Left ventricle myocardium superior (tissue), 1 donor: ENCODE measurements at regions not wholly inside any gene's neighbourhood (a gene's known extent, or its start where the extent isn't known, plus 50 kb on each side); places are given as distances from the start of the nearest gene placed in this dataset.
"Not testable (repeated sequence)": the region's sequence is repeated elsewhere in the genome, so short reads cannot be mapped to it uniquely, and the experiment has no call there.

ENCODE experiments used
- ATAC-seq: fragments of 200-7000 bp; cut with Tn5 transposase; one replicate; pipeline ENCODE4 v1.9.1; 2020; ENCODE audit warnings: mild to moderate bottlenecking, moderate library complexity
- DNase-seq: peaks from one replicate; pipeline ENCODE4 v3.0.0-alpha.2; 2020
- intact Hi-C: fragments of 100-400 bp; cut with micrococcal nuclease; formaldehyde crosslinking; loops from one replicate; pipeline ENCODE4 v1.11.0; 2022
- donor health status: DM: no; HTN: yes; CAD: no; lungs with severe emphysema.

GRCh38 chr4:72948080-72948479 is 121.4 kb downstream of the COX18 start:
- intact Hi-C loops: no loop called here
- ATAC-seq: no peak
- DNase-seq: no peak

DNA sequence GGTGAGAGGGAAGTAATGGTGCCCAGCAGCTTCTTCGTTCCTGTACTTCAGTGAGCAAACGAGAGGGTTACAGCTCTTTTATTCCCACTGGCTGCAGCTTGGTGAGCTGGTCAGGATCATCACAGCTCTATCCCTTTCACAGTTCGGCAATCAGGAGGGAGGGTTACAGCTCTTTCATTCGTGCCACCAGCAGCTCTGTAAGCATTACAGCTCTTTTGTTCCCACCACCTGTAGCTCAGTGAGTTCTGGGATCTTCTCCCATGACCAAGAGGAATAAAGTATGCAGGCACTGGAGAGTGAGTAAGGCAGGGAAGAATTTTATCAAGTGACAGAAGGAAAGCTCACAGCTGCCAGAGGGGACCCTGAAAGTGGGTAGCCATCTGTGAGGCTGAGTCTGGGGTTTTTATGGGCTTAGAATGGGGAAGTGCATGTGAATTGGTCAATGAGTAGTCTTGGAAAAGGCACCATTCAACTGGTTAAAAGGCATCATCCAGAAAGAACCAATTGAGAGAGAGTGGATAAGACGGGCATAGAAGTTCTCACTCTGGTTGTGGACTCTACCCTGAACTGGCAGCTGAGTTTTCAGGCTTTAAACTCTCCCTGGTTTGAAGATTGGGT is 123.7 kb downstream of the COX18 start:
- ATAC-seq: no peak
- intact Hi-C loops: no loop called here

DNA sequence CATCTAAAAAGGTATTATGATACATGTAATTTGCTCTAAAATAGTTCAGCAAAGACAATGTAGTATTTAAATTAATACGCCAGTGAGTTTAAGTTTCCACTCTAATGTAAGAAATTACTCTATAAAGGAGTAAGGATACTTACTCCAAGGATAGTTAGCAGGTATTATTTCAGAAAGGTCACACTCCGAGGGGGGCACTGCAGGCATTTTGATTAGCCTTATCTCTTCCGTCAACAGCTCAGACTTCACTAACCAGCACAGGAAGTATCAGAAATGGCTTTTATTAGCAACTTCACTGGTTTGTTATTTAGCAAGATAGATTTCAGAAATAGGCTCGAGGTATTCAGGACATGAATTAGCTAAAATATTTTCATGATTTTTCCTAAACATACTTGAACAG is 127.0 kb downstream of the COX18 start:
- ATAC-seq: no peak
- no peak for DNase-seq
- intact Hi-C loops: no loop called here

More for the DNA sequence above, 123.7 kb downstream of the COX18 start:
- no peak for DNase-seq

GRCh38 chr4:72938516-72938915 is 131.0 kb downstream of the COX18 start:
- DNase-seq (no peak), ATAC-seq (no peak)
- intact Hi-C loops: no loop called here

DNA sequence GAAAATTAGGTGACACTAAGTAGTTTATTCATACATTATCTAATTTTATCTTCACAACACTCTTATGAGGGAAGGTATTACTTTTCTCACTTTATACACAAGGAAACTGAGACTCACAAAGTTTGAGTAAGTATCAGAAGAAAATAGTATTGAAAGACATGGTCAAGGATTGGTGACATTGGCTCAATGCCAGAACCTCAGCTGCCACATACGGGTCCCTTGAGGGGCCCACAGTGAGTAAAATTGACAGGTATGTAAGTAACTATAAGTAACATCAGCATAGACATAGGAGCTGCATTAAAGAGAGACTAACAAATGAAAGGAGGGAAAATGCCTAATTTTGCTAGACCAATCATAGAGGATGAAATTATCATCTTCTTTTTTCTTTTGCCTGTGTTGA is 134.1 kb downstream of the COX18 start:
- intact Hi-C loops: no loop called here
- no peak for DNase-seq

DNA sequence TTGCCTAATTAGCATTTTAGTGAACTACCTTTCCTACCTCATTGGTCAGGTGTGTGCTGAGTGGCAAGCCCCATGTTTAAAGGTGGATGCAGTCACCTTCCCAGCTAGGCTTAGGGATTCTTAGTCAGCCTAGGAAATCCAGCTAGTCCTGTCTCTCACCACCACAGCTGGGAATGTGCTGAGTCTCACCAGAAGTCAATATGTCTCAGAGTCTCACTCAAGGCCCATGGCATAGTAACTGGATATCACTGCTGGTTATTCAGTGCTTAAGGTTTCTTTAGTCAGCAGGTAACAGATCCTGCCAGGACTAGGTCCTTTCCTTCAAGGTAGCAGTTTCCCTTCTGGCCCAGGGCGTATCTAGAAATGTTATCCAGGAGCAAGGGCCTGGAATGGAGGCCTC is 136.5 kb downstream of the COX18 start:
- ATAC-seq (no peak), DNase-seq (no peak)
- intact Hi-C loops: no loop called here

More for the DNA sequence above, 134.1 kb downstream of the COX18 start:
- ATAC-seq: no peak

GRCh38 chr4:72931346-72931745 is 138.2 kb downstream of the COX18 start:
- ATAC-seq (no peak), DNase-seq (no peak)
- intact Hi-C loops: no loop called here

DNA sequence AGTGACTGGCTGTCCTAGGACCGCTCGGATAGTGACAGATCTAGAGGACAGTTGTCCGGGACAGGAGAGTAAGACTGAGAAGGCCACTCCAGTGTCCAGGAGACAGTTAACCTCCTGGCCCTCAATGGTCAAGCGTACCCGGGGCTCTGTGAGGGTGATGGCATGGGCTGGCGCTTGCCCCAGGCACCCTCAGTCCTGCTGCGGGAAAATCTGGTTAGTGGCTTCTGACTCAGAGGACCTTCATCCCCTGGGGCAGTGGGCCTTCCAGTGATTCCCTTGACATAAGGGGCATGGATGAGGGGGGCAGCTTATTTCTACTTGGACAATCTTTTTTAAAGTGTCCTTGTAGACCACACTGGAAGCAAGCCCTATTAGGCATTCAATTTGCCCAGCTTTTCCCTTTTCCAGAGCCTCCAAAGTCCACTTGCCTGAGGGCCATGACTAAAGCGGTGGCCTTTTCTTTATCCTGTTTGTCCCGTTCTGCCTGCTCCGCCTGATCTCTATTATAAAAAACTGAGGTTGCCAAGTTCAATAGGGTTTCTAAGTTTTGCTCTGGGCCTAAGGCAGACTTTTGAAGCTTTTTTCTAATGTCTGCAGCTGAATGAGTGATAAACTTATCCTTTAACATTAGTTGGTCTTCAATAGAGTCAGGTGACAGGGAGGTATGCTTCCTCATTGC is 139.8 kb downstream of the COX18 start:
- ATAC-seq, DNase-seq, intact Hi-C loops: not testable (repeated sequence)

- ATAC-seq (no peak), DNase-seq (no peak)
- intact Hi-C loops: no loop called here
Measured at GRCh38 chr4:72924814-72925213, 144.7 kb downstream of the COX18 start.

- ATAC-seq (no peak), DNase-seq (no peak)
- intact Hi-C loops: loop anchor here (10.0 kb wide), 1 partner anchor 215 kb away; no protein-coding TSS in a partner anchor
Measured at GRCh38 chr4:72919937-72920336, 149.6 kb downstream of the COX18 start.

- ATAC-seq (no peak), DNase-seq (no peak)
- intact Hi-C loops: loop anchor here (10.0 kb wide), 1 partner anchor 215 kb away; no protein-coding TSS in a partner anchor
Measured at GRCh38 chr4:72919464-72919863, 150.1 kb downstream of the COX18 start.

- ATAC-seq: no peak
- no peak for DNase-seq
- intact Hi-C loops: loop anchor here (10.0 kb wide), 1 partner anchor 214 kb away; no protein-coding TSS in a partner anchor
Measured at GRCh38 chr4:72918362-72918761, 151.2 kb downstream of the COX18 start.

GRCh38 chr4:72911316-72911715 is 158.2 kb downstream of the COX18 start:
- intact Hi-C loops: loop anchor here (10.0 kb wide), 1 partner anchor 207 kb away; no protein-coding TSS in a partner anchor
- ATAC-seq: no peak
- no peak for DNase-seq

DNA sequence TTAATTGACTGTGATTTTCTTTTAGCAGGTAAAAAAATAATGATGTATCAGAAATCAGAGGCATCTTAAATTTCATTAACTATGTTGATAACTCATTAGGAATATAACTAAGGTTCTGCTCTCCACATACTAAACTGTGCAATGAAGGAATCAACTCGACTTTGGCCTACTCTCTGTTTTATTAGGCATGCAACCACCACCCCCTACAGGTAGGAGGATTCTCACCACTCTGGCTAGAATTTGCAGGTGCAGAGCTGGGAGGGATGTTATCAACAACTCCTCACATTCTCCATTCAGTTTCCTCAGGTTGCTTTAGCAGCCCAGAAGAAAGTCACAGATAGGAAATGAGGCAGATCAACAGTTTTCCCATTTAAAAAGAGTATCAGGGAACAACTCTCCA is 160.1 kb downstream of the COX18 start:
- intact Hi-C loops: no loop called here
- DNase-seq (no peak), ATAC-seq (peak; percentile 44)

- intact Hi-C loops: no loop called here
- ATAC-seq: no peak
- no peak for DNase-seq
Measured at GRCh38 chr4:72902354-72902753, 167.2 kb downstream of the COX18 start.

DNA sequence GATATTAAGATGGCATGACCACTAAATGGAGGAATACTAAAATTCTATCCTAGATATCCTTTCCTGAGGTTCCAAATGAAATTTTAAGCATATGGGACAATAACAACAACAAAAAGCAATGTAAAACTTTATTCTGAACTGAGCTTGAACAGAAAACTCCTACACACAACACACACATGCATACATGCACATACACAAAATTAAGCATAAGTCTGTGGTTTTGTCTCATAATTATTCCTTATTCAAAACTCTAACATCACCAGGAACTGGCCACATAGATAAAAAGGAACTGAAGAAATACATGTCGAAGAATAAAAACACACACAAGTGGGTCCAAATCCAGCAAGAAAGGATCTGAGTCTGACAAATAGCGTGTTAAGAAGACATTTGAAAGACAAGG is 168.0 kb downstream of the COX18 start:
- DNase-seq (no peak), ATAC-seq (no peak)
- intact Hi-C loops: no loop called here

GRCh38 chr4:72900952-72901351 is 168.6 kb downstream of the COX18 start:
- intact Hi-C loops: no loop called here
- ATAC-seq (peak; percentile 66), DNase-seq (no peak)

DNA sequence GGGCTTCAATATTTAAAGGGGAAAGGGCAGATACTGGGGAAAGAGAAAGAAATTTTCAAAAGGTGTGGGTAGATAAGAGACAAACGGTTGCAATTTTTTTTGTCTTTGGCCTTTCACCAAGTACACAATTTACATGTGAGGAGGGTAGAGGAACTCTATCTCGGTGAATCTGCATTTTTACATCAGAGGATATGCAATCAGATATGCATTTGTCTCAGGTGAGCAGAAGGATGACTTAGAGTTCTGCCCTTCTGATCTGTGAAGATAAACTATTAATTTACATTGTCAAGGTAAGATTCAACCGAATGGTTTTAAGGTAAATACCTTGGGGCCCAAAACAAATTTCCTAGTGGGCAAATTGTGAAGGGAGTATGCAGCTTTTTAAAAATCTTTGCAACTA is 169.9 kb downstream of the COX18 start:
- no peak for DNase-seq
- intact Hi-C loops: no loop called here
- ATAC-seq: no peak

GRCh38 chr4:72899214-72899613 is 170.3 kb downstream of the COX18 start:
- DNase-seq (no peak), ATAC-seq (no peak)
- intact Hi-C loops: no loop called here

DNA sequence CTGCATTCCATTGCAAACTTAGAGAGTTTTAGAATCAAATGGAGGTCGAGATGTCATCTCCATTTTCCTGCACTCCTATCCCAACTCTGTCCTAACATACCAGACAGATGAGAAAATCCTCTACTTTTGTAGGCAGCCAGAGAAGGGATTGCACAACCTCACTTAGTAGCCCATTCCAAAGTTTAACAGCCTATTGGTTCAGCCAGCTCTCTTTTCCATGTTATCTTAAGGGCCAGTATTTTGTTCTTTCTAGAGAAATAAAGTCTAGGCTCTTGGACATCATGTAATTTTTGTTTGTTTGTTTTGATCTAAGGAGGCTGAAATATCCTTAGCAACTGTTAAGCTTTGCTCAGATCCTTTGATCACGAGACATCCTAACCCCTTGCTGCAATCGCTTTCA is 173.0 kb downstream of the COX18 start:
- peak; percentile 96 for ATAC-seq
- intact Hi-C loops: no loop called here
- DNase-seq: no peak

GRCh38 chr4:72895408-72895807 is 174.1 kb downstream of the COX18 start:
- intact Hi-C loops: no loop called here
- ATAC-seq: no peak

More at GRCh38 chr4:72895408-72895807, 174.1 kb downstream of the COX18 start:
- DNase-seq: no peak
